GM23338 (cell line): ENCODE measurements at regions not wholly inside any gene's neighbourhood (a gene's known extent, or its start where the extent isn't known, plus 50 kb on each side); places are given as distances from the start of the nearest gene placed in this dataset.

ENCODE experiments used
- ATAC-seq: fragments of 200-7000 bp; cut with Tn5 transposase; 3 replicates; pipeline ENCODE4 v1.9.1; 2020
- DNase-seq: peaks from one replicate; pipeline ENCODE4 v3.0.0-alpha.2; 2015; ENCODE audit warnings: low spot score
- H2AFZ ChIP-seq: fragments of 200-600 bp; sonication (generic); 2 replicates; pipeline ENCODE4 v1.8.0; 2016; ENCODE audit warnings: antibody characterized with exemption, mild to moderate bottlenecking, moderate library complexity
- H3F3A ChIP-seq: fragments of 200-600 bp; sonication (generic); replicated peaks from 2 replicates; pipeline ENCODE4 v1.8.0; 2017; ENCODE audit warnings: antibody characterized with exemption, mixed run types, low read depth
- H3K27ac ChIP-seq: fragments of 200-600 bp; sonication (generic); 2 replicates; pipeline ENCODE4 v1.6.1; 2016; ENCODE audit warnings: low read depth
- H3K27me3 ChIP-seq: fragments of 200-600 bp; sonication (generic); 2 replicates; pipeline ENCODE4 v1.8.0; 2016; ENCODE audit warnings: mild to moderate bottlenecking, mixed run types, moderate library complexity; ENCODE audit not compliant: insufficient read depth
- H3K36me3 ChIP-seq: fragments of 200-600 bp; sonication (generic); 2 replicates; pipeline ENCODE4 v1.8.0; 2016; ENCODE audit warnings: mild to moderate bottlenecking; ENCODE audit not compliant: insufficient read depth
- H3K4me1 ChIP-seq: fragments of 200-600 bp; sonication (generic); 2 replicates; pipeline ENCODE4 v1.8.0; 2016; ENCODE audit warnings: mild to moderate bottlenecking, moderate library complexity; ENCODE audit not compliant: insufficient read depth
- H3K4me2 ChIP-seq: fragments of 200-600 bp; sonication (generic); 2 replicates; pipeline ENCODE4 v1.7.1; 2017; ENCODE audit warnings: mixed run types
- H3K4me3 ChIP-seq: fragments of 200-600 bp; sonication (generic); 2 replicates; pipeline ENCODE4 v1.6.1; 2016; ENCODE audit warnings: mixed run types
- H3K79me2 ChIP-seq: fragments of 200-600 bp; sonication (generic); replicated peaks from 2 replicates; pipeline ENCODE4 v1.8.0; 2017; ENCODE audit warnings: mild to moderate bottlenecking; ENCODE audit not compliant: insufficient read depth
- H3K9me2 ChIP-seq: fragments of 200-600 bp; sonication (generic); 2 replicates; pipeline ENCODE4 v1.8.0; 2017; ENCODE audit not compliant: insufficient read depth
- H4K20me1 ChIP-seq: fragments of 200-600 bp; sonication (generic); replicated peaks from 2 replicates; pipeline ENCODE4 v1.8.0; 2017; ENCODE audit warnings: mild to moderate bottlenecking; ENCODE audit not compliant: insufficient read depth
- H3K27ac Mint-ChIP-seq: 2 replicates; pipeline ENCODE4 v1.8.0; 2020; ENCODE audit warnings: inconsistent platforms, mild to moderate bottlenecking, moderate library complexity, mixed read lengths
- H3K27me3 Mint-ChIP-seq: 3 replicates; pipeline ENCODE4 v1.8.0; 2022; ENCODE audit warnings: low read depth, mild to moderate bottlenecking, moderate library complexity, mixed read lengths, inconsistent platforms; ENCODE audit not compliant: insufficient read depth, poor library complexity
- H3K36me3 Mint-ChIP-seq: 3 replicates; pipeline ENCODE4 v1.8.0; 2021; ENCODE audit warnings: low read depth, mild to moderate bottlenecking, inconsistent platforms, moderate library complexity, mixed read lengths
- H3K4me1 Mint-ChIP-seq: 3 replicates; pipeline ENCODE4 v1.8.0; 2020; ENCODE audit warnings: mild to moderate bottlenecking, inconsistent platforms, mixed read lengths
- H3K4me3 Mint-ChIP-seq: 3 replicates; pipeline ENCODE4 v1.8.0; 2021; ENCODE audit warnings: moderate library complexity, mild to moderate bottlenecking, inconsistent platforms, mixed read lengths
- H3K9me3 Mint-ChIP-seq: 3 replicates; pipeline ENCODE4 v1.8.0; 2020; ENCODE audit warnings: moderate library complexity, mild to moderate bottlenecking, inconsistent platforms, mixed read lengths
- CREB1 ChIP-seq: fragments of 250-450 bp; sonication (Bioruptor Pico); IDR thresholded peaks from 2 replicates; pipeline ENCODE4 v1.5.0; 2020; ENCODE audit warnings: low read depth, mild to moderate bottlenecking, moderate library complexity
- EZH2 ChIP-seq: fragments of 200-600 bp; sonication (generic); IDR thresholded peaks from one replicate; pipeline ENCODE4 v1.8.0; 2017; ENCODE audit warnings: antibody characterized with exemption, mild to moderate bottlenecking, low read depth; ENCODE audit not compliant: unreplicated experiment
- EZH2phosphoT487 ChIP-seq: fragments of 200-600 bp; sonication (generic); IDR thresholded peaks from one replicate; pipeline ENCODE4 v1.8.1; 2018; ENCODE audit warnings: antibody characterized with exemption; ENCODE audit not compliant: unreplicated experiment
- JUNB ChIP-seq: IDR thresholded peaks from one replicate; pipeline ENCODE4 v1.6.1; 2016; ENCODE audit warnings: antibody characterized with exemption; ENCODE audit not compliant: unreplicated experiment
- NANOG ChIP-seq: IDR thresholded peaks from 2 replicates; pipeline ENCODE4 v1.6.1; 2016; ENCODE audit warnings: antibody characterized with exemption, borderline replicate concordance
- POLR2AphosphoS5 ChIP-seq: IDR thresholded peaks from 2 replicates; pipeline ENCODE4 v1.6.1; 2016; ENCODE audit warnings: antibody characterized with exemption, low read depth
- STAT1 ChIP-seq: IDR thresholded peaks from one replicate; pipeline ENCODE4 v1.6.1; 2016; ENCODE audit warnings: antibody characterized with exemption; ENCODE audit not compliant: unreplicated experiment
- ZNF114 ChIP-seq: fragments of 250-450 bp; sonication (Bioruptor Pico); IDR thresholded peaks from 2 replicates; pipeline ENCODE4 v1.5.0; 2020; ENCODE audit warnings: mild to moderate bottlenecking, moderate library complexity
- ZNF331 ChIP-seq: fragments of 250-450 bp; sonication (Bioruptor Pico); IDR thresholded peaks from 2 replicates; pipeline ENCODE4 v1.5.0; 2020; ENCODE audit warnings: low read depth, mild to moderate bottlenecking, moderate library complexity
- TF ChIP-seq, protein P1 (sequence below): IDR thresholded peaks from one replicate; pipeline ENCODE4 v1.6.1; 2018; ENCODE audit warnings: antibody characterized with exemption; ENCODE audit not compliant: unreplicated experiment
- TF ChIP-seq, protein P2 (sequence below): IDR thresholded peaks from 2 replicates; pipeline ENCODE4 v1.6.1; 2016; ENCODE audit warnings: antibody characterized with exemption
- TF ChIP-seq, protein P3 (sequence below), 2 experiments: fragments of 200-600 bp in 1 of 2; sonication (generic) in 1 of 2; conservative IDR thresholded peaks; 2 replicates each; pipeline versions ENCODE4 v1.5.1 to v1.6.1; 2016 to 2017; ENCODE audit warnings: antibody characterized with exemption in 2 of 2, low read depth in 2 of 2, mild to moderate bottlenecking in 2 of 2, moderate library complexity in 1 of 2

DNA sequence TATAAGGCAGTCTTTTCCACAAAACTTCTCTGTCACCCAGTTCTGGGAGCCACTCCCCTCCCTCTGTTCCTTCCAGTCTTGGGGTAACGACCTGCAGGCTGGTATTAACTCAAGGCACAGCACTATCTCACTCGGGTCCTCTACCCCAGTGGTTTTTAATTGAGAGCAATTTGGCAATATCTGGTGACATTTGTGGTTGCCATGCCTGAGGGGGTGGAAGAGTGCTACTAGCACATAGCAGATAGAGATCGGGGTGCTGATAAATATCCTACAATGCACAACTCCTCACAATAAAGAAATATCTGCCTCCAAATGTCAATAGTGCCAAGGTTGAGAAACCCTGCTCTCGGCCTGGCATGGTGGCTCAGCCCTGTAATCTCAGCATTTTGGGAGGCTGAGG is 117.7 kb upstream of the ABCC4 start:
- Histone ChIP-seq H3K36me3 (no peaks in the 10 kb centered on the region), H3F3A (no peaks in the 10 kb centered on the region), H3K4me2 (no peak overlapping the region), H4K20me1 (no peaks in the 10 kb centered on the region), H2AFZ (no peak overlapping the region), H3K27ac (no peak overlapping the region), H3K9me2 (no peaks in the 10 kb centered on the region), H3K4me3 (no peak overlapping the region), H3K4me1 (no peaks in the 10 kb centered on the region), H3K79me2 (no peaks in the 10 kb centered on the region), H3K27me3 (no peaks in the 10 kb centered on the region)
- H3K9me3 Mint-ChIP-seq = no peaks in the 10 kb centered on the region; the same call in 2 of the 3 replicates
- no peak for ATAC-seq
- H3K27me3 Mint-ChIP-seq = peaks cover 3% of the 10 kb centered on the region
- no peaks in the 10 kb centered on the region for H3K4me1 Mint-ChIP-seq
- H3K36me3 Mint-ChIP-seq = no peaks in the 10 kb centered on the region
- TF ChIP-seq ZNF331 (no peak), EZH2 (no peak), STAT1 (no peak), ZNF114 (CRISPR knock-in tag) (no peak), NANOG (no peak)
- TF ChIP-seq, protein P1, sequence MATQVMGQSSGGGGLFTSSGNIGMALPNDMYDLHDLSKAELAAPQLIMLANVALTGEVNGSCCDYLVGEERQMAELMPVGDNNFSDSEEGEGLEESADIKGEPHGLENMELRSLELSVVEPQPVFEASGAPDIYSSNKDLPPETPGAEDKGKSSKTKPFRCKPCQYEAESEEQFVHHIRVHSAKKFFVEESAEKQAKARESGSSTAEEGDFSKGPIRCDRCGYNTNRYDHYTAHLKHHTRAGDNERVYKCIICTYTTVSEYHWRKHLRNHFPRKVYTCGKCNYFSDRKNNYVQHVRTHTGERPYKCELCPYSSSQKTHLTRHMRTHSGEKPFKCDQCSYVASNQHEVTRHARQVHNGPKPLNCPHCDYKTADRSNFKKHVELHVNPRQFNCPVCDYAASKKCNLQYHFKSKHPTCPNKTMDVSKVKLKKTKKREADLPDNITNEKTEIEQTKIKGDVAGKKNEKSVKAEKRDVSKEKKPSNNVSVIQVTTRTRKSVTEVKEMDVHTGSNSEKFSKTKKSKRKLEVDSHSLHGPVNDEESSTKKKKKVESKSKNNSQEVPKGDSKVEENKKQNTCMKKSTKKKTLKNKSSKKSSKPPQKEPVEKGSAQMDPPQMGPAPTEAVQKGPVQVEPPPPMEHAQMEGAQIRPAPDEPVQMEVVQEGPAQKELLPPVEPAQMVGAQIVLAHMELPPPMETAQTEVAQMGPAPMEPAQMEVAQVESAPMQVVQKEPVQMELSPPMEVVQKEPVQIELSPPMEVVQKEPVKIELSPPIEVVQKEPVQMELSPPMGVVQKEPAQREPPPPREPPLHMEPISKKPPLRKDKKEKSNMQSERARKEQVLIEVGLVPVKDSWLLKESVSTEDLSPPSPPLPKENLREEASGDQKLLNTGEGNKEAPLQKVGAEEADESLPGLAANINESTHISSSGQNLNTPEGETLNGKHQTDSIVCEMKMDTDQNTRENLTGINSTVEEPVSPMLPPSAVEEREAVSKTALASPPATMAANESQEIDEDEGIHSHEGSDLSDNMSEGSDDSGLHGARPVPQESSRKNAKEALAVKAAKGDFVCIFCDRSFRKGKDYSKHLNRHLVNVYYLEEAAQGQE = no peak
- TF ChIP-seq, protein P2, sequence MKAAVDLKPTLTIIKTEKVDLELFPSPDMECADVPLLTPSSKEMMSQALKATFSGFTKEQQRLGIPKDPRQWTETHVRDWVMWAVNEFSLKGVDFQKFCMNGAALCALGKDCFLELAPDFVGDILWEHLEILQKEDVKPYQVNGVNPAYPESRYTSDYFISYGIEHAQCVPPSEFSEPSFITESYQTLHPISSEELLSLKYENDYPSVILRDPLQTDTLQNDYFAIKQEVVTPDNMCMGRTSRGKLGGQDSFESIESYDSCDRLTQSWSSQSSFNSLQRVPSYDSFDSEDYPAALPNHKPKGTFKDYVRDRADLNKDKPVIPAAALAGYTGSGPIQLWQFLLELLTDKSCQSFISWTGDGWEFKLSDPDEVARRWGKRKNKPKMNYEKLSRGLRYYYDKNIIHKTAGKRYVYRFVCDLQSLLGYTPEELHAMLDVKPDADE = no peak
- TF ChIP-seq, protein P3, sequence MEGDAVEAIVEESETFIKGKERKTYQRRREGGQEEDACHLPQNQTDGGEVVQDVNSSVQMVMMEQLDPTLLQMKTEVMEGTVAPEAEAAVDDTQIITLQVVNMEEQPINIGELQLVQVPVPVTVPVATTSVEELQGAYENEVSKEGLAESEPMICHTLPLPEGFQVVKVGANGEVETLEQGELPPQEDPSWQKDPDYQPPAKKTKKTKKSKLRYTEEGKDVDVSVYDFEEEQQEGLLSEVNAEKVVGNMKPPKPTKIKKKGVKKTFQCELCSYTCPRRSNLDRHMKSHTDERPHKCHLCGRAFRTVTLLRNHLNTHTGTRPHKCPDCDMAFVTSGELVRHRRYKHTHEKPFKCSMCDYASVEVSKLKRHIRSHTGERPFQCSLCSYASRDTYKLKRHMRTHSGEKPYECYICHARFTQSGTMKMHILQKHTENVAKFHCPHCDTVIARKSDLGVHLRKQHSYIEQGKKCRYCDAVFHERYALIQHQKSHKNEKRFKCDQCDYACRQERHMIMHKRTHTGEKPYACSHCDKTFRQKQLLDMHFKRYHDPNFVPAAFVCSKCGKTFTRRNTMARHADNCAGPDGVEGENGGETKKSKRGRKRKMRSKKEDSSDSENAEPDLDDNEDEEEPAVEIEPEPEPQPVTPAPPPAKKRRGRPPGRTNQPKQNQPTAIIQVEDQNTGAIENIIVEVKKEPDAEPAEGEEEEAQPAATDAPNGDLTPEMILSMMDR (conservative IDR thresholded peaks at IDR 0.05; ENCODE audit: low read depth in 2 of 2) = no peak
- no peak overlapping the region for H3K4me3 Mint-ChIP-seq
- no peak overlapping the region for H3K27ac Mint-ChIP-seq
- DNase-seq = no peak

DNA sequence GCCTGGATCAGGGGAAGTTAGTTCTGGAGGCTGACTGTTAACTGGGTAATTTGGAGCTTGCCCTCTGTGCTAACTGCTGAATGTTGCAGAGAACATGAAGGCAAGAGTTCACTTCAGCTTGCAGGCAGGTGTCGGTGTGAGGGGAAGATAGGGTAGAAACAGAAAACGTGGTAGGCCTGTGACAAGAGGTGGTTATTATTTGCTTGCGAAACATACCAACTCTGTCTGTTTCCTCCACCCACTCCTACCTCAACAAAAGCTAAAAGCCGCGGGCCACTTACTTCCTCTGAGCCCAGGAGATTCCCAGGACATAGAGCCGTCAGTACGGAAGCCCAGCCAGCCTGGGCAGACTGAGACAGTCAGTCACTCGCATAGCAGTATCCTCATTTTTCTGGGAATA is 119.2 kb upstream of the ABCC4 start:
- Histone ChIP-seq H3K4me1 (no peaks in the 10 kb centered on the region), H3F3A (no peaks in the 10 kb centered on the region), H3K27me3 (no peaks in the 10 kb centered on the region), H2AFZ (peak overlapping the region; percentile 89; the same call in 1 of the 2 replicates), H4K20me1 (no peaks in the 10 kb centered on the region), H3K36me3 (no peaks in the 10 kb centered on the region), H3K79me2 (no peaks in the 10 kb centered on the region), H3K4me2 (no peak overlapping the region), H3K27ac (no peak overlapping the region), H3K9me2 (no peaks in the 10 kb centered on the region), H3K4me3 (no peak overlapping the region)
- Mint-ChIP-seq H3K9me3 (no peaks in the 10 kb centered on the region; the same call in 2 of the 3 replicates), H3K36me3 (no peaks in the 10 kb centered on the region), H3K4me1 (no peaks in the 10 kb centered on the region), H3K27ac (no peak overlapping the region), H3K27me3 (peaks cover 3% of the 10 kb centered on the region), H3K4me3 (no peak overlapping the region)
- DNase-seq = peak; percentile 28
- ATAC-seq = peak; percentile 55; the same call in 2 of the 3 replicates
- TF ChIP-seq EZH2phosphoT487 = no peak
- TF ChIP-seq POLR2AphosphoS5 = no peak
- TF ChIP-seq JUNB = no peak
- TF ChIP-seq, protein P2 = no peak
- TF ChIP-seq, protein P1 = no peak
- TF ChIP-seq, protein P3 (conservative IDR thresholded peaks at IDR 0.05; ENCODE audit: low read depth in 2 of 2) = no peak
- no peak for TF ChIP-seq CREB1 (CRISPR knock-in tag)
